HEK293 (cell line): ENCODE measurements at regions not wholly inside any gene's neighbourhood (a gene's known extent, or its start where the extent isn't known, plus 50 kb on each side); places are given as distances from the start of the nearest gene placed in this dataset.

ENCODE experiments used
- HOXA7 ChIP-seq: sonication (generic); formaldehyde crosslinking; IDR thresholded peaks from 2 replicates; pipeline ENCODE4 v1.8.1; 2022; ENCODE audit warnings: missing genetic modification reagents, borderline replicate concordance
- WT1 ChIP-seq: fragments of 450-650 bp; formaldehyde crosslinking; IDR thresholded peaks from 2 replicates; pipeline ENCODE4 v1.5.1; 2016; ENCODE audit warnings: missing biosample characterization, missing genetic modification characterization
- YY1 ChIP-seq: fragments of 450-650 bp; formaldehyde crosslinking; IDR thresholded peaks from 2 replicates; pipeline ENCODE4 v1.5.1; 2018; ENCODE audit warnings: missing biosample characterization, missing genetic modification characterization
- ZNF248 ChIP-seq: fragments of 450-650 bp; formaldehyde crosslinking; IDR thresholded peaks from 2 replicates; pipeline ENCODE4 v1.5.1; 2017; ENCODE audit warnings: missing biosample characterization, missing genetic modification characterization
- ZNF561 ChIP-seq: fragments of 450-650 bp; IDR thresholded peaks from 2 replicates; pipeline ENCODE4 v1.5.1; 2018; ENCODE audit warnings: missing biosample characterization, missing genetic modification characterization, borderline replicate concordance
- ZNF785 ChIP-seq: fragments of 450-650 bp; formaldehyde crosslinking; IDR thresholded peaks from 2 replicates; pipeline ENCODE4 v1.5.1; 2016; ENCODE audit warnings: missing biosample characterization, missing genetic modification characterization
- ZNF791 ChIP-seq: fragments of 450-650 bp; formaldehyde crosslinking; IDR thresholded peaks from 2 replicates; pipeline ENCODE4 v1.5.1; 2016; ENCODE audit warnings: missing biosample characterization, missing genetic modification characterization
- ZNF837 ChIP-seq: fragments of 450-650 bp; formaldehyde crosslinking; IDR thresholded peaks from 2 replicates; pipeline ENCODE4 v1.5.1; 2016; ENCODE audit warnings: missing biosample characterization, missing genetic modification characterization
- TF ChIP-seq, protein P1 (sequence below): fragments of 450-650 bp; formaldehyde crosslinking; IDR thresholded peaks from 2 replicates; pipeline ENCODE4 v1.5.1; 2016; ENCODE audit warnings: missing biosample characterization, missing genetic modification characterization
- TF ChIP-seq, protein P2 (sequence below): fragments of 450-650 bp; formaldehyde crosslinking; IDR thresholded peaks from 2 replicates; pipeline ENCODE4 v1.5.1; 2016; ENCODE audit warnings: missing biosample characterization, missing genetic modification characterization
- TF ChIP-seq, protein P3 (sequence below): fragments of 450-650 bp; formaldehyde crosslinking; IDR thresholded peaks from 2 replicates; pipeline ENCODE4 v1.5.1; 2017; ENCODE audit warnings: missing biosample characterization, missing genetic modification characterization
- TF ChIP-seq, protein P4 (sequence below): fragments of 450-650 bp; formaldehyde crosslinking; IDR thresholded peaks from 2 replicates; pipeline ENCODE4 v1.5.1; 2016; ENCODE audit warnings: missing biosample characterization, missing genetic modification characterization

DNA sequence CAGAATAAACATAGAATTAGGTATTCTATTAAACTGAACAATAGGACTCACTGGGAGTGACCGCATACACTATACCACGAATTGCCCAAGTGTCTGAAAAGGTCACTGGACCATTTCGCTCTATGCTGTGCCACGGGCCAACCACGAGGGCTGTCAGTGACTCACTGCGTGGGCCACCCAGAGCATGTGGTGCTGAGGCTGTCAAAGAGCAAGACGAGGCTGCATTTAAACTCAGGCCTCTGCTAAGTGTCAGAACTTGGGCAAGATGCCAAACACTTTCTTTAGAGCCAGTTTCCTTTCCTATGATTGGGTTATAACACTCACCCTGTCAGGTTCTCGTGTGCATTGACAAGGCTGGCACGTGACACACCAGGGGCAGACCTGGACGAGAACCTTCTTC, 97.5 kb downstream of the SH3YL1 start:
- TF ChIP-seq, protein P1, sequence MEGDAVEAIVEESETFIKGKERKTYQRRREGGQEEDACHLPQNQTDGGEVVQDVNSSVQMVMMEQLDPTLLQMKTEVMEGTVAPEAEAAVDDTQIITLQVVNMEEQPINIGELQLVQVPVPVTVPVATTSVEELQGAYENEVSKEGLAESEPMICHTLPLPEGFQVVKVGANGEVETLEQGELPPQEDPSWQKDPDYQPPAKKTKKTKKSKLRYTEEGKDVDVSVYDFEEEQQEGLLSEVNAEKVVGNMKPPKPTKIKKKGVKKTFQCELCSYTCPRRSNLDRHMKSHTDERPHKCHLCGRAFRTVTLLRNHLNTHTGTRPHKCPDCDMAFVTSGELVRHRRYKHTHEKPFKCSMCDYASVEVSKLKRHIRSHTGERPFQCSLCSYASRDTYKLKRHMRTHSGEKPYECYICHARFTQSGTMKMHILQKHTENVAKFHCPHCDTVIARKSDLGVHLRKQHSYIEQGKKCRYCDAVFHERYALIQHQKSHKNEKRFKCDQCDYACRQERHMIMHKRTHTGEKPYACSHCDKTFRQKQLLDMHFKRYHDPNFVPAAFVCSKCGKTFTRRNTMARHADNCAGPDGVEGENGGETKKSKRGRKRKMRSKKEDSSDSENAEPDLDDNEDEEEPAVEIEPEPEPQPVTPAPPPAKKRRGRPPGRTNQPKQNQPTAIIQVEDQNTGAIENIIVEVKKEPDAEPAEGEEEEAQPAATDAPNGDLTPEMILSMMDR (tag by site-specific recombination), result no peak
- no peak for TF ChIP-seq ZNF837 (tag by site-specific recombination)
- TF ChIP-seq WT1 (tag by site-specific recombination), result no peak
- no peak for TF ChIP-seq ZNF248 (tag by site-specific recombination)
- TF ChIP-seq, protein P2, sequence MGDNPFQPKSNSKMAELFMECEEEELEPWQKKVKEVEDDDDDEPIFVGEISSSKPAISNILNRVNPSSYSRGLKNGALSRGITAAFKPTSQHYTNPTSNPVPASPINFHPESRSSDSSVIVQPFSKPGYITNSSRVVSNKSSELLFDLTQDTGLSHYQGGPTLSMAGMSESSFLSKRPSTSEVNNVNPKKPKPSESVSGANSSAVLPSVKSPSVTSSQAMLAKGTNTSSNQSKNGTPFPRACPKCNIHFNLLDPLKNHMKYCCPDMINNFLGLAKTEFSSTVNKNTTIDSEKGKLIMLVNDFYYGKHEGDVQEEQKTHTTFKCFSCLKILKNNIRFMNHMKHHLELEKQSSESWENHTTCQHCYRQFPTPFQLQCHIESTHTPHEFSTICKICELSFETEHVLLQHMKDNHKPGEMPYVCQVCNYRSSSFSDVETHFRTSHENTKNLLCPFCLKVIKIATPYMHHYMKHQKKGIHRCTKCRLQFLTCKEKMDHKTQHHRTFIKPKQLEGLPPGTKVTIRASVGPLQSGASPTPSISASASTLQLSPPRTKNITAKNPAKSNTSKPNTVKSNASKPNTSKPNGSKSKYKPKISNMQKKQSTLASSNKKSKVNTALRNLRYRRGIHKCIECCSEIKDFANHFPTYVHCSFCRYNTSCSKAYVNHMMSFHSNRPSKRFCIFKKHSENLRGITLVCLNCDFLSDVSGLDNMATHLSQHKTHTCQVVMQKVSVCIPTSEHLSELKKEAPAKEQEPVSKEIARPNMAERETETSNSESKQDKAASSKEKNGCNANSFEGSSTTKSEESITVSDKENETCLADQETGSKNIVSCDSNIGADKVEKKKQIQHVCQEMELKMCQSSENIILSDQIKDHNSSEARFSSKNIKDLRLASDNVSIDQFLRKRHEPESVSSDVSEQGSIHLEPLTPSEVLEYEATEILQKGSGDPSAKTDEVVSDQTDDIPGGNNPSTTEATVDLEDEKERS (tag by site-specific recombination), result no peak
- no peak for TF ChIP-seq ZNF785
- no peak for TF ChIP-seq YY1 (tag by site-specific recombination)
- no peak for TF ChIP-seq ZNF791 (tag by site-specific recombination)
- no peak for TF ChIP-seq HOXA7 (CRISPR knock-in tag)
- TF ChIP-seq, protein P3, sequence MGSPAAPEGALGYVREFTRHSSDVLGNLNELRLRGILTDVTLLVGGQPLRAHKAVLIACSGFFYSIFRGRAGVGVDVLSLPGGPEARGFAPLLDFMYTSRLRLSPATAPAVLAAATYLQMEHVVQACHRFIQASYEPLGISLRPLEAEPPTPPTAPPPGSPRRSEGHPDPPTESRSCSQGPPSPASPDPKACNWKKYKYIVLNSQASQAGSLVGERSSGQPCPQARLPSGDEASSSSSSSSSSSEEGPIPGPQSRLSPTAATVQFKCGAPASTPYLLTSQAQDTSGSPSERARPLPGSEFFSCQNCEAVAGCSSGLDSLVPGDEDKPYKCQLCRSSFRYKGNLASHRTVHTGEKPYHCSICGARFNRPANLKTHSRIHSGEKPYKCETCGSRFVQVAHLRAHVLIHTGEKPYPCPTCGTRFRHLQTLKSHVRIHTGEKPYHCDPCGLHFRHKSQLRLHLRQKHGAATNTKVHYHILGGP, result no peak
- TF ChIP-seq ZNF561 (tag by site-specific recombination), result no peak
- TF ChIP-seq, protein P4, sequence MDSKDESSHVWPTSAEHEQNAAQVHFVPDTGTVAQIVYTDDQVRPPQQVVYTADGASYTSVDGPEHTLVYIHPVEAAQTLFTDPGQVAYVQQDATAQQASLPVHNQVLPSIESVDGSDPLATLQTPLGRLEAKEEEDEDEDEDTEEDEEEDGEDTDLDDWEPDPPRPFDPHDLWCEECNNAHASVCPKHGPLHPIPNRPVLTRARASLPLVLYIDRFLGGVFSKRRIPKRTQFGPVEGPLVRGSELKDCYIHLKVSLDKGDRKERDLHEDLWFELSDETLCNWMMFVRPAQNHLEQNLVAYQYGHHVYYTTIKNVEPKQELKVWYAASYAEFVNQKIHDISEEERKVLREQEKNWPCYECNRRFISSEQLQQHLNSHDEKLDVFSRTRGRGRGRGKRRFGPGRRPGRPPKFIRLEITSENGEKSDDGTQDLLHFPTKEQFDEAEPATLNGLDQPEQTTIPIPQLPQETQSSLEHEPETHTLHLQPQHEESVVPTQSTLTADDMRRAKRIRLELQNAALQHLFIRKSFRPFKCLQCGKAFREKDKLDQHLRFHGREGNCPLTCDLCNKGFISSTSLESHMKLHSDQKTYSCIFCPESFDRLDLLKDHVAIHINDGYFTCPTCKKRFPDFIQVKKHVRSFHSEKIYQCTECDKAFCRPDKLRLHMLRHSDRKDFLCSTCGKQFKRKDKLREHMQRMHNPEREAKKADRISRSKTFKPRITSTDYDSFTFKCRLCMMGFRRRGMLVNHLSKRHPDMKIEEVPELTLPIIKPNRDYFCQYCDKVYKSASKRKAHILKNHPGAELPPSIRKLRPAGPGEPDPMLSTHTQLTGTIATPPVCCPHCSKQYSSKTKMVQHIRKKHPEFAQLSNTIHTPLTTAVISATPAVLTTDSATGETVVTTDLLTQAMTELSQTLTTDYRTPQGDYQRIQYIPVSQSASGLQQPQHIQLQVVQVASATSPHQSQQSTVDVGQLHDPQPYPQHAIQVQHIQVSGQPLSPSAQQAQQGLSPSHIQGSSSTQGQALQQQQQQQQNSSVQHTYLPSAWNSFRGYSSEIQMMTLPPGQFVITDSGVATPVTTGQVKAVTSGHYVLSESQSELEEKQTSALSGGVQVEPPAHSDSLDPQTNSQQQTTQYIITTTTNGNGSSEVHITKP (tag by site-specific recombination), result no peak
